IMR-90 (cell line): ENCODE measurements at regions not wholly inside any gene's neighbourhood (a gene's known extent, or its start where the extent isn't known, plus 50 kb on each side); places are given as distances from the start of the nearest gene placed in this dataset.

ENCODE experiments used
- ATAC-seq: fragments of 200-7000 bp; cut with Tn5 transposase; 2 replicates; pipeline ENCODE4 v1.9.1; 2020; ENCODE audit warnings: low read depth, mild to moderate bottlenecking, moderate library complexity
- BruUV-seq: library from RNA; stranded (reverse); fragments of 400-500 nt; replicated peaks from 2 replicates; lab custom pipeline; 2021; lab: Mats Ljungman, UMichigan
- CTCF ChIA-PET: fragments of 300-600 bp; formaldehyde crosslinking; extraction: SDS; loops from one replicate; lab custom pipeline; 2021; ENCODE audit warnings: antibody characterized with exemption; lab: Yijun Ruan, JAX
- POLR2A ChIA-PET: fragments of 300-600 bp; sonication (Branson Sonifier 250); formaldehyde crosslinking; loops from one replicate; lab custom pipeline; 2022; ENCODE audit warnings: antibody characterized with exemption; ENCODE audit not compliant: unreplicated experiment; lab: Charles Lee
- DNase-seq: peaks from one replicate; pipeline ENCODE4 v3.0.0; 2013
- H2AFZ ChIP-seq: replicated peaks from 2 replicates; pipeline ENCODE3; 2013; ENCODE audit warnings: low read length, mild to moderate bottlenecking; ENCODE audit not compliant: poor library complexity
- H2AK5ac ChIP-seq: 2 replicates; pipeline ENCODE4 v1.6.1; 2013; ENCODE audit warnings: low read depth, low read length, inconsistent platforms
- H2AK9ac ChIP-seq: replicated peaks from 2 replicates; pipeline ENCODE3; 2013; ENCODE audit warnings: mild to moderate bottlenecking, low read depth, low read length, moderate library complexity; ENCODE audit not compliant: poor library complexity
- H2BK120ac ChIP-seq: 2 replicates; pipeline ENCODE4 v1.6.1; 2013; ENCODE audit warnings: low read depth, low read length, inconsistent platforms
- H2BK15ac ChIP-seq: 3 replicates; pipeline ENCODE4 v1.6.1; 2013; ENCODE audit warnings: low read depth, low read length, inconsistent platforms
- H2BK20ac ChIP-seq: 2 replicates; pipeline ENCODE4 v1.6.1; 2013; ENCODE audit warnings: low read depth, mild to moderate bottlenecking, inconsistent platforms, low read length, moderate library complexity
- H2BK5ac ChIP-seq: 2 replicates; pipeline ENCODE4 v1.6.1; 2013; ENCODE audit warnings: mild to moderate bottlenecking, low read depth, low read length, inconsistent platforms; ENCODE audit not compliant: poor library complexity, severe bottlenecking
- H3K14ac ChIP-seq: replicated peaks from 2 replicates; pipeline ENCODE4 v1.6.1; 2013; ENCODE audit warnings: low read depth, low read length, inconsistent platforms
- H3K18ac ChIP-seq: 2 replicates; pipeline ENCODE4 v1.6.1; 2013; ENCODE audit warnings: low read depth, low read length, control low read depth
- H3K23ac ChIP-seq: 2 replicates; pipeline ENCODE4 v1.6.1; 2013; ENCODE audit warnings: low read depth, low read length, inconsistent platforms
- H3K27ac ChIP-seq: 2 replicates; pipeline ENCODE4 v1.5.1; 2013; ENCODE audit warnings: mild to moderate bottlenecking, control low read depth, low read length; ENCODE audit not compliant: insufficient read depth
- H3K27me3 ChIP-seq: 2 replicates; pipeline ENCODE4 v1.6.1; 2013; ENCODE audit warnings: low read length; ENCODE audit not compliant: control insufficient read depth, insufficient read depth
- H3K36me3 ChIP-seq: 2 replicates; pipeline ENCODE4 v1.6.1; 2013; ENCODE audit warnings: low read length, mixed read lengths; ENCODE audit not compliant: control insufficient read depth, insufficient read depth
- H3K4ac ChIP-seq: 2 replicates; pipeline ENCODE4 v1.6.1; 2013; ENCODE audit warnings: low read depth, low read length, inconsistent platforms
- H3K4me1 ChIP-seq: 2 replicates; pipeline ENCODE4 v1.6.1; 2013; ENCODE audit warnings: low read length, mixed read lengths; ENCODE audit not compliant: control insufficient read depth, insufficient read depth
- H3K4me2 ChIP-seq: 2 replicates; pipeline ENCODE4 v1.6.1; 2013; ENCODE audit warnings: low read depth, mild to moderate bottlenecking, control low read depth, low read length, moderate library complexity
- H3K4me3 ChIP-seq: 2 replicates; pipeline ENCODE4 v1.5.1; 2013; ENCODE audit warnings: low read depth, mild to moderate bottlenecking, control low read depth, low read length, moderate library complexity; ENCODE audit not compliant: insufficient read depth
- H3K56ac ChIP-seq: 2 replicates; pipeline ENCODE4 v1.6.1; 2013; ENCODE audit warnings: low read length, inconsistent platforms; ENCODE audit not compliant: insufficient read depth; ENCODE audit errors: extremely low read depth
- H3K79me1 ChIP-seq, 2 experiments: 2 replicates each; pipeline ENCODE4 v1.6.1; 2013; ENCODE audit warnings: low read length in 2 of 2, inconsistent platforms in 1 of 2, low read depth in 1 of 2
- H3K9ac ChIP-seq: 2 replicates; pipeline ENCODE4 v1.6.1; 2013; ENCODE audit warnings: low read depth, low read length, control low read depth
- H3K9me1 ChIP-seq: 2 replicates; pipeline ENCODE4 v1.6.1; 2013; ENCODE audit warnings: low read length, inconsistent platforms; ENCODE audit not compliant: insufficient read depth
- H3K9me3 ChIP-seq: 2 replicates; pipeline ENCODE4 v1.6.1; 2013; ENCODE audit warnings: low read length; ENCODE audit not compliant: control insufficient read depth, insufficient read depth
- H4K20me1 ChIP-seq: 2 replicates; pipeline ENCODE4 v1.6.1; 2013; ENCODE audit warnings: low read length, inconsistent platforms; ENCODE audit not compliant: insufficient read depth
- H4K5ac ChIP-seq: 2 replicates; pipeline ENCODE4 v1.6.1; 2013; ENCODE audit warnings: mild to moderate bottlenecking, low read depth, low read length, control low read depth
- H4K8ac ChIP-seq, 2 experiments: 2 replicates each; pipeline ENCODE4 v1.6.1; 2013; ENCODE audit warnings: low read depth in 2 of 2, low read length in 2 of 2, control low read depth in 1 of 2, inconsistent platforms in 1 of 2
- H4K91ac ChIP-seq: 2 replicates; pipeline ENCODE4 v1.6.1; 2013; ENCODE audit warnings: low read depth, low read length, inconsistent platforms; ENCODE audit not compliant: insufficient read depth
- BHLHE40 ChIP-seq: fragments of 150-350 bp; IDR thresholded peaks from 2 replicates; pipeline ENCODE4 v1.6.1; 2016; ENCODE audit warnings: mild to moderate bottlenecking, low read depth, low read length
- CHD1 ChIP-seq: IDR thresholded peaks from 2 replicates; pipeline ENCODE4 v1.6.1; 2012; ENCODE audit warnings: low read depth, low read length, improper control_type of control experiment
- NFE2L2 ChIP-seq: fragments of 150-350 bp; IDR thresholded peaks from 2 replicates; pipeline ENCODE4 v1.6.1; 2016; ENCODE audit warnings: low read depth, mild to moderate bottlenecking, low read length
- POLR2A ChIP-seq: IDR thresholded peaks from 2 replicates; pipeline ENCODE4 v1.6.1; 2012; ENCODE audit warnings: mild to moderate bottlenecking, low read depth, low read length
- RCOR1 ChIP-seq: IDR thresholded peaks from 2 replicates; pipeline ENCODE4 v1.6.1; 2012; ENCODE audit warnings: mild to moderate bottlenecking, low read length, improper control_type of control experiment; ENCODE audit not compliant: insufficient replicate concordance
- SMC3 ChIP-seq: fragments of 150-350 bp; IDR thresholded peaks from 2 replicates; pipeline ENCODE4 v1.6.1; 2016; ENCODE audit warnings: low read depth, mild to moderate bottlenecking, antibody characterized with exemption, low read length, moderate library complexity
- WGBS, 2 experiments: methylation state at CpG; one replicate each; pipeline versions ENCODE4 v1.1.5 to v1.1.7; 2013; ENCODE audit warnings: missing lambda C conversion rate in 2 of 2; ENCODE audit not compliant: insufficient read length in 1 of 2; ENCODE audit errors: extremely low coverage in 2 of 2; 5-methylcytosine and 5-hydroxymethylcytosine counted together
- dilution Hi-C: fragments of 300-500 bp; cut with HindIII; formaldehyde crosslinking; loops from one replicate; pipeline ENCODE4 v1.14.3; 2018; ENCODE audit warnings: low sequenced_read_pairs; ENCODE audit not compliant: unreplicated experiment
- in situ Hi-C: fragments of 300-500 bp; cut with MboI; formaldehyde crosslinking; loops from 3 replicates; pipeline ENCODE4 v1.14.3; 2019; ENCODE audit warnings: low sequenced_read_pairs, inconsistent platforms, mixed read lengths
- intact Hi-C: fragments of 100-400 bp; cut with micrococcal nuclease; formaldehyde crosslinking; loops from 2 replicates; pipeline ENCODE4 v1.10.0; 2022
- TF ChIP-seq, protein P1 (sequence below): fragments of 150-350 bp; IDR thresholded peaks from 2 replicates; pipeline ENCODE4 v1.6.1; 2016; ENCODE audit warnings: low read depth, mild to moderate bottlenecking, low read length, moderate library complexity, borderline replicate concordance

DNA sequence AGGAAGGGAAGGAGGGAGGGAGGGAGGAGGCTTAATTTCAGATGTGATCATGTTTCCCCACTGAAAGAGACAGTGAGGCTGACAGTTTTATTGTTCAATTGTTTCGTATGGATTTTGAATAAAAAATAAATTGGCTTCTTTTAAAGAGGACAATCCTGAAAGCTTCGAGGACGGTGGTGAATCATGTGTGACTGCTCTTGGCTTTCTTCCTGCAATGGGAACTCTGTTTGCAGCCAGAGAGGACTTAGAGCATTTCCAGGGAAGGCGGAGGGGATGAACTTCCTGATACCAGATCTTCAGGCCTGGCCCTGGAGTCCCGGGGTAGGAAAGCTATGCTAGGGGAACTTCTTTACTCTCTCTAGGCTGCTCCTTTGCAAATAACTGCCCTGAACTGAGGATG is 72.8 kb upstream of the C16orf82 start:
- no TSS peak for BruUV-seq
- peaks cover 13% of the 10 kb centered on the region for H3K4me1 ChIP-seq
- H4K5ac ChIP-seq: peak overlapping the region; percentile 65
- no CpG with 5 or more reads among the region's 5 CpGs for WGBS, 2 experiments
- peak overlapping the region; percentile 96 for H2BK120ac ChIP-seq
- H3K79me1 ChIP-seq: no peaks in the 10 kb centered on the region
- H3K4me2 ChIP-seq: no peak overlapping the region
- H4K8ac ChIP-seq: peak overlapping the region; percentile 37 to 86
- TF ChIP-seq POLR2A (no peak), NFE2L2 (no peak), BHLHE40 (no peak), CHD1 (no peak), RCOR1 (no peak), SMC3 (no peak)
- TF ChIP-seq, protein P1, sequence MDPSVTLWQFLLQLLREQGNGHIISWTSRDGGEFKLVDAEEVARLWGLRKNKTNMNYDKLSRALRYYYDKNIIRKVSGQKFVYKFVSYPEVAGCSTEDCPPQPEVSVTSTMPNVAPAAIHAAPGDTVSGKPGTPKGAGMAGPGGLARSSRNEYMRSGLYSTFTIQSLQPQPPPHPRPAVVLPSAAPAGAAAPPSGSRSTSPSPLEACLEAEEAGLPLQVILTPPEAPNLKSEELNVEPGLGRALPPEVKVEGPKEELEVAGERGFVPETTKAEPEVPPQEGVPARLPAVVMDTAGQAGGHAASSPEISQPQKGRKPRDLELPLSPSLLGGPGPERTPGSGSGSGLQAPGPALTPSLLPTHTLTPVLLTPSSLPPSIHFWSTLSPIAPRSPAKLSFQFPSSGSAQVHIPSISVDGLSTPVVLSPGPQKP: no peak
- peak overlapping the region; percentile 70; the same call in 1 of the 2 replicates for H2AK5ac ChIP-seq
- no peaks in the 10 kb centered on the region for H3K9me3 ChIP-seq
- peak overlapping the region; percentile 69 for H2BK5ac ChIP-seq
- peak overlapping the region; percentile 78; the same call in 1 of the 2 replicates for H4K91ac ChIP-seq
- in situ Hi-C loops: no loop called here
- no peak overlapping the region for H3K9ac ChIP-seq
- intact Hi-C loops: no loop called here
- no peaks in the 10 kb centered on the region for H3K27me3 ChIP-seq
- peak overlapping the region; percentile 58 for H3K18ac ChIP-seq
- no peaks in the 10 kb centered on the region for H4K20me1 ChIP-seq
- no peak overlapping the region for H3K4me3 ChIP-seq
- ChIA-PET CTCF (no interaction called here), POLR2A (interaction anchor here (1.0 kb wide), 1 partner anchor 11 kb away, joined by 4 read pairs; no protein-coding TSS in a partner anchor)
- ATAC-seq (peak; percentile 74), DNase-seq (peak; percentile 60)
- no peaks in the 10 kb centered on the region for H3K36me3 ChIP-seq
- H3K27ac ChIP-seq: peak overlapping the region; percentile 39
- H3K4ac ChIP-seq: peak overlapping the region; percentile 91
- peak overlapping the region; percentile 88 for H3K23ac ChIP-seq
- peak overlapping the region; percentile 37 for H2AK9ac ChIP-seq
- peak overlapping the region; percentile 95 for H2BK20ac ChIP-seq
- H2BK15ac ChIP-seq: peak overlapping the region; percentile 69
- peaks cover 19% of the 10 kb centered on the region for H3K9me1 ChIP-seq
- peak overlapping the region; percentile 39; the same call in 1 of the 2 replicates for H3K56ac ChIP-seq
- peak overlapping the region; percentile 90 for H2AFZ ChIP-seq
- peak overlapping the region; percentile 86 for H3K14ac ChIP-seq
- dilution Hi-C loops: no loop called here
